Progenitor cell of endocrine pancreas (in vitro differentiated cells): ENCODE measurements at regions not wholly inside any gene's neighbourhood (a gene's known extent, or its start where the extent isn't known, plus 50 kb on each side); places are given as distances from the start of the nearest gene placed in this dataset.

Source experiments
- DNase-seq: peaks from one replicate; pipeline ENCODE4 v3.0.0; 2021; ENCODE audit warnings: low spot score; ENCODE audit not compliant: unreplicated experiment
- H3K27ac Mint-ChIP-seq: 2 replicates; pipeline ENCODE4 v1.8.0; 2021; ENCODE audit warnings: mild to moderate bottlenecking, moderate library complexity, mixed read lengths
- H3K27me3 Mint-ChIP-seq: 2 replicates; pipeline ENCODE4 v1.8.0; 2021; ENCODE audit warnings: mixed read lengths
- H3K36me3 Mint-ChIP-seq: 2 replicates; pipeline ENCODE4 v1.8.0; 2022; ENCODE audit warnings: mixed read lengths; ENCODE audit not compliant: insufficient read depth
- H3K4me1 Mint-ChIP-seq: 2 replicates; pipeline ENCODE4 v1.8.0; 2021; ENCODE audit warnings: low read depth, mixed read lengths
- H3K4me3 Mint-ChIP-seq: 2 replicates; pipeline ENCODE4 v1.8.0; 2021; ENCODE audit warnings: low read depth, mild to moderate bottlenecking, moderate library complexity, mixed read lengths
- H3K9me3 Mint-ChIP-seq: 2 replicates; pipeline ENCODE4 v1.8.0; 2021; ENCODE audit warnings: low read depth, mixed read lengths
- CTCF ChIP-seq: fragments of 200-600 bp; sonication (generic); IDR thresholded peaks from one replicate; pipeline ENCODE4 v1.5.0; 2021; ENCODE audit warnings: antibody characterized with exemption, mild to moderate bottlenecking; ENCODE audit not compliant: unreplicated experiment

GRCh38 chr1:56215771-56216170 is 363.6 kb downstream of the PLPP3 start:
- Mint-ChIP-seq H3K36me3 (no peaks in the 10 kb centered on the region), H3K27me3 (no peaks in the 10 kb centered on the region), H3K9me3 (no peaks in the 10 kb centered on the region), H3K27ac (no peak overlapping the region), H3K4me3 (no peak overlapping the region), H3K4me1 (no peaks in the 10 kb centered on the region)
- DNase-seq = no peak
- no peak for TF ChIP-seq CTCF

GRCh38 chr1:56215086-56215485 is 364.3 kb downstream of the PLPP3 start:
- H3K4me3 Mint-ChIP-seq = no peak overlapping the region
- no peaks in the 10 kb centered on the region for H3K9me3 Mint-ChIP-seq
- H3K4me1 Mint-ChIP-seq = no peaks in the 10 kb centered on the region
- no peak for TF ChIP-seq CTCF
- H3K36me3 Mint-ChIP-seq = no peaks in the 10 kb centered on the region
- H3K27ac Mint-ChIP-seq = no peak overlapping the region
- DNase-seq = no peak
- no peaks in the 10 kb centered on the region for H3K27me3 Mint-ChIP-seq

GRCh38 chr1:56213068-56213467 is 366.3 kb downstream of the PLPP3 start:
- DNase-seq = no peak
- H3K4me3 Mint-ChIP-seq = no peak overlapping the region
- H3K27me3 Mint-ChIP-seq = no peaks in the 10 kb centered on the region
- H3K27ac Mint-ChIP-seq = no peak overlapping the region
- H3K9me3 Mint-ChIP-seq = no peaks in the 10 kb centered on the region
- no peaks in the 10 kb centered on the region for H3K4me1 Mint-ChIP-seq
- H3K36me3 Mint-ChIP-seq = no peaks in the 10 kb centered on the region
- TF ChIP-seq CTCF = no peak

GRCh38 chr1:56212143-56212542 is 367.2 kb downstream of the PLPP3 start:
- no peaks in the 10 kb centered on the region for H3K4me1 Mint-ChIP-seq
- no peak for DNase-seq
- H3K27me3 Mint-ChIP-seq = no peaks in the 10 kb centered on the region
- H3K27ac Mint-ChIP-seq = no peak overlapping the region
- H3K4me3 Mint-ChIP-seq = no peak overlapping the region
- TF ChIP-seq CTCF = no peak
- no peaks in the 10 kb centered on the region for H3K36me3 Mint-ChIP-seq
- no peaks in the 10 kb centered on the region for H3K9me3 Mint-ChIP-seq

GRCh38 chr1:56206391-56206790 is 373.0 kb downstream of the PLPP3 start:
- DNase-seq = no peak
- no peak for TF ChIP-seq CTCF
- H3K4me1 Mint-ChIP-seq = no peaks in the 10 kb centered on the region
- H3K36me3 Mint-ChIP-seq = peaks cover 1% of the 10 kb centered on the region
- peaks cover 4% of the 10 kb centered on the region for H3K9me3 Mint-ChIP-seq
- H3K27ac Mint-ChIP-seq = no peak overlapping the region
- H3K27me3 Mint-ChIP-seq = no peaks in the 10 kb centered on the region
- H3K4me3 Mint-ChIP-seq = no peak overlapping the region
